Astrocyte (in vitro differentiated cells and primary cell): ENCODE measurements at regions not wholly inside any gene's neighbourhood (a gene's known extent, or its start where the extent isn't known, plus 50 kb on each side); places are given as distances from the start of the nearest gene placed in this dataset.

Source experiments
- CTCF ChIP-seq: IDR thresholded peaks from 2 replicates; pipeline ENCODE4 v1.5.1; 2011; ENCODE audit warnings: low read depth, mild to moderate bottlenecking, inconsistent platforms, low read length, moderate library complexity; ENCODE audit not compliant: insufficient read depth
- EZH2 ChIP-seq: IDR thresholded peaks from 2 replicates; pipeline ENCODE4 v1.6.1; 2012; ENCODE audit warnings: mild to moderate bottlenecking, low read length, inconsistent platforms; ENCODE audit not compliant: insufficient read depth

- TF ChIP-seq CTCF (no peak), EZH2 (no peak)
These were observed 55.5 kb downstream of the PRR15 start for GRCh38 chr7:29619111-29619510.
